ENCODE measurements at regions not wholly inside any gene's neighbourhood (a gene's known extent, or its start where the extent isn't known, plus 50 kb on each side); places are given as distances from the start of the nearest gene placed in this dataset.

DNA sequence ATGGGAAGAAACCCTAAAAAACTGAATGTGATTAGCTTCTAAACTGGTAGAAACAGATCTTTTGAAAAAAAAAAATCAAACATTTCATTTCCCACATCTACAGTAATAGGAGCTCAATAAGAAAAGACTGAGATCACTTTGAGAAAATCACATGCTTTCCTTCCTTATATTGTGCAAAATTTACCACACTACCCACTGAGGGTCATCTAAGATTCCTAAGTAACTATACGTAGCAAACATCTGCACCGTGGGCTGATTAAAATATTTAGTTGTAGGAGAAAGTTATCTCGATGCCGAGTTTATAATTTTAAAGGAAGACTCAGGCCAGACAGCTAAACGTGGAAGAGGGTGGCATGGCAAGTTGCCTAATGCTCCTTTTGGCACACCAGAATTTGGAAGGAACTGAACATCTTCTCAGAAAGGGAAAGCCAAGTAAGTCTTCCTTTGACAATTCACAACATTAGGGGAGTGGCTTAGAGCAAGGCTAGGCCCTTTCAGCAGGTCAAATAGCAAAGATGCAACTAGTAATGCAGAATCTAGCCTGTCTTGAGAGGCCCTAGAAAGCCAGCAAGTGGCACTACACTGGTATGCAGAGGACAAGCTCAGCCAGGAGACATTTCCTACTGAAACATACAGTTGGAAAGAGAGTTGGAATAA lies 128.0 kb downstream of the TMA16 start:
- no peaks in the 10 kb centered on the region for H3K9me3 ChIP-seq (ENCODE audit: insufficient read depth in 2 of 2, low read depth in 1 of 2, low read length in 1 of 2)
- H3K27ac ChIP-seq (ENCODE audit: low read depth, low read length), result no peak overlapping the region
- ChIA-PET CTCF (ENCODE audit: partially characterized antibody) (no interaction called here), POLR2A (ENCODE audit: partially characterized antibody) (no interaction called here)
- H3K4me3 ChIP-seq (ENCODE audit: extremely low read depth in 1 of 4, insufficient read depth in 2 of 4, low read depth in 3 of 4, low read length in 4 of 4), result no peak overlapping the region
- no peak overlapping the region for H3K18ac ChIP-seq (ENCODE audit: extremely low read depth, low read length)
- H3K79me2 ChIP-seq (ENCODE audit: control insufficient read depth in 1 of 2, insufficient read depth in 2 of 2, low read length in 2 of 2), result no peaks in the 10 kb centered on the region
- no peak overlapping the region for H2AK5ac ChIP-seq (ENCODE audit: low read depth, low read length)
- no peak overlapping the region for H4K5ac ChIP-seq (ENCODE audit: insufficient read length, low read depth, low read length)
- no peaks in the 10 kb centered on the region for H3K36me3 ChIP-seq (ENCODE audit: control insufficient read depth in 2 of 4, insufficient read depth in 4 of 4, low read length in 3 of 4)
- no peak for TF ChIP-seq RXRA (IDR thresholded peaks at IDR 0.05; ENCODE audit: insufficient read depth, low read depth, low read length)
- no peak for TF ChIP-seq GTF2F1 (IDR thresholded peaks at IDR 0.05; ENCODE audit: borderline replicate concordance, low read depth, low read length)
- TF ChIP-seq CREB1 (IDR thresholded peaks at IDR 0.05), result no peak
- TF ChIP-seq TCF12 (IDR thresholded peaks at IDR 0.05; ENCODE audit: low read depth, low read length), result no peak
- TF ChIP-seq CTBP2 (IDR thresholded peaks at IDR 0.05; ENCODE audit: borderline replicate concordance, insufficient read depth, insufficient read length, low read length), result no peak
- no peak for TF ChIP-seq CBX8 (IDR thresholded peaks at IDR 0.05; ENCODE audit: borderline replicate concordance, low read depth, low read length)
- TF ChIP-seq EGR1 (IDR thresholded peaks at IDR 0.05; ENCODE audit: borderline replicate concordance, low read depth, low read length), result no peak
- no peak overlapping the region for H2AFZ ChIP-seq (ENCODE audit: low read length)
- H3K4me2 ChIP-seq (ENCODE audit: insufficient read depth in 1 of 2, low read depth in 2 of 2, low read length in 2 of 2), result no peak overlapping the region
- no peak overlapping the region for H2BK120ac ChIP-seq (replicated peaks; ENCODE audit: low read depth, low read length)
- H2BK15ac ChIP-seq (ENCODE audit: low read length), result no peak overlapping the region
- H3K56ac ChIP-seq (replicated peaks; ENCODE audit: insufficient read length, low read depth, low read length), result no peak overlapping the region
- WGBS, 2 experiments (ENCODE audit: extremely low coverage in 1 of 2, insufficient coverage in 1 of 2, insufficient read length in 1 of 2, insufficient replicate concordance in 2 of 2, low coverage in 1 of 2, low lambda C conversion rate in 2 of 2, missing lambda C conversion rate in 1 of 2), result 90% methylated on average over 5 of the region's 5 CpGs; no CpG with 5 or more reads in 1 of the 2 experiments
- H3K27me3 ChIP-seq (replicated peaks in 1 of 4; ENCODE audit: control insufficient read depth in 3 of 4, extremely low read depth in 1 of 4, insufficient read depth in 3 of 4, low read length in 3 of 4), result no peaks in the 10 kb centered on the region
- H4K91ac ChIP-seq (replicated peaks; ENCODE audit: insufficient read length, low read length), result no peak overlapping the region
- H4K20me1 ChIP-seq (replicated peaks in 1 of 2; ENCODE audit: control insufficient read depth in 1 of 2, insufficient read depth in 2 of 2, low read length in 2 of 2), result no peaks in the 10 kb centered on the region
- no peaks in the 10 kb centered on the region for H3K79me1 ChIP-seq (ENCODE audit: low read depth, low read length)
- no peak overlapping the region for H3K4ac ChIP-seq (replicated peaks; ENCODE audit: insufficient read length, low read depth, low read length)
- no peak overlapping the region for H2BK20ac ChIP-seq (ENCODE audit: low read length)
- no peak overlapping the region for H2BK12ac ChIP-seq (ENCODE audit: low read depth, low read length)
- no peaks in the 10 kb centered on the region for H3K4me1 ChIP-seq (replicated peaks in 1 of 4; ENCODE audit: control insufficient read depth in 3 of 4, insufficient read depth in 4 of 4, low read length in 3 of 4)
- no peak overlapping the region for H4K8ac ChIP-seq (ENCODE audit: extremely low read depth, insufficient read depth, low read length)
- no peak overlapping the region for H3K14ac ChIP-seq (ENCODE audit: insufficient read length)
- no peak overlapping the region for H3K23ac ChIP-seq (ENCODE audit: insufficient read length)
- H3K9ac ChIP-seq (replicated peaks in 1 of 4; ENCODE audit: extremely low read depth in 1 of 4, low read depth in 3 of 4, low read length in 3 of 4), result no peak overlapping the region
- FAIRE-seq (no peak), DNase-seq (ENCODE audit: low read depth in 1 of 2, low spot score in 2 of 2) (no peak)
- H2BK5ac ChIP-seq (ENCODE audit: low read depth, low read length), result no peak overlapping the region
- H3K23me2 ChIP-seq (ENCODE audit: low read depth, low read length), result no peaks in the 10 kb centered on the region

Measured in H1 (cell line).